Motor neuron (in vitro differentiated cells): ENCODE measurements at regions not wholly inside any gene's neighbourhood (a gene's known extent, or its start where the extent isn't known, plus 50 kb on each side); places are given as distances from the start of the nearest gene placed in this dataset.
"Not testable (repeated sequence)": the region's sequence is repeated elsewhere in the genome, so short reads cannot be mapped to it uniquely, and the experiment has no call there.

Source experiments
- ATAC-seq, 8 experiments: fragments of 200-7000 bp; cut with Tn5 transposase; replicated peaks in 6 of 8; 2 replicates each; pipeline ENCODE4 v1.8.0; 2021; ENCODE audit warnings: mild to moderate bottlenecking in 8 of 8, moderate library complexity in 8 of 8
- H3K27ac ChIP-seq, 2 donors: fragments of 250-450 bp; sonication (Bioruptor Pico); 2 replicates each; pipeline ENCODE4 v1.9.0; 2021; ENCODE audit warnings: antibody characterized with exemption in 2 of 2, mild to moderate bottlenecking in 2 of 2, moderate library complexity in 1 of 2
- H3K4me1 ChIP-seq, 2 donors: fragments of 250-450 bp; sonication (Bioruptor Pico); replicated peaks in 1 of 2; 2 replicates each; pipeline ENCODE4 v1.6.1; 2021; ENCODE audit warnings: antibody characterized with exemption in 2 of 2, mild to moderate bottlenecking in 2 of 2, moderate library complexity in 1 of 2
- H3K4me3 ChIP-seq, 5 donors: fragments of 250-450 bp; sonication (Bioruptor Pico); 2 replicates each; pipeline ENCODE4 v1.9.0; 2021; ENCODE audit warnings: antibody characterized with exemption in 5 of 5, mild to moderate bottlenecking in 5 of 5, moderate library complexity in 4 of 5
- WGBS, 10 experiments: fragments of 450-650 bp; shearing (Covaris generic); methylation state at CpG; one replicate each; pipeline ENCODE4 v1.0.0; 2022; 5-methylcytosine and 5-hydroxymethylcytosine counted together
- in situ Hi-C, 9 experiments: fragments of 400-800 bp; cut with MboI; loops; one replicate each; pipeline ENCODE4 v1.15.0; 2021; ENCODE audit warnings: low sequenced_read_pairs in 9 of 9, low pct_unique_long_range_greater_than_20kb in 2 of 9; ENCODE audit not compliant: unreplicated experiment in 9 of 9

GRCh38 chr11:86737230-86737629, 63.1 kb upstream of the PRSS23 start:
- no peak for ATAC-seq
- in situ Hi-C loops = no loop called here
- H3K27ac ChIP-seq = no peak overlapping the region
- H3K4me3 ChIP-seq = no peak overlapping the region
- peaks cover 10 to 13% of the 10 kb centered on the region in 2 donors for H3K4me1 ChIP-seq

GRCh38 chr11:86736291-86737143, 63.8 kb upstream of the PRSS23 start:
- ATAC-seq = no peak
- no peak overlapping the region for H3K4me3 ChIP-seq
- H3K27ac ChIP-seq = no peak overlapping the region
- in situ Hi-C loops = no loop called here
- WGBS, 10 experiments = 27 to 100% (median 90%) methylated on average over 1 to 9 of the region's 9 CpGs; no CpG with 5 or more reads in 1 of the 10 experiments
- peaks cover 10 to 13% of the 10 kb centered on the region in 2 donors for H3K4me1 ChIP-seq

GRCh38 chr11:86735451-86736290, 63.3 kb upstream of the ME3 start:
- peaks cover 4 to 5% of the 10 kb centered on the region in 2 donors for H3K4me1 ChIP-seq
- peak in 1 of 8 experiments; percentile 27 for ATAC-seq
- in situ Hi-C loops = no loop called here
- no peak overlapping the region for H3K27ac ChIP-seq
- WGBS, 10 experiments = 0 to 94% (median 77%) methylated on average over 1 to 3 of the region's 3 CpGs; no CpG with 5 or more reads in 4 of the 10 experiments
- H3K4me3 ChIP-seq = no peak overlapping the region

GRCh38 chr11:86732739-86733138, 60.3 kb upstream of the ME3 start:
- ATAC-seq, in situ Hi-C loops: not testable (repeated sequence)

GRCh38 chr11:86732286-86732685, 59.9 kb upstream of the ME3 start:
- no CpG with 5 or more reads among the region's 27 CpGs for WGBS, 10 experiments
- ATAC-seq, in situ Hi-C loops: not testable (repeated sequence)

More at GRCh38 chr11:86732739-86733138, 60.3 kb upstream of the ME3 start:
- not testable (repeated sequence) for H3K4me3 ChIP-seq, H3K27ac ChIP-seq, H3K4me1 ChIP-seq
- no CpG with 5 or more reads among the region's 1 CpG for WGBS, 10 experiments

GRCh38 chr11:86729576-86729975, 57.2 kb upstream of the ME3 start:
- 100% methylated on average over 1 of the region's 1 CpG; no CpG with 5 or more reads in 4 of the 10 experiments for WGBS, 10 experiments
- H3K4me1 ChIP-seq, ATAC-seq, H3K27ac ChIP-seq, H3K4me3 ChIP-seq, in situ Hi-C loops: not testable (repeated sequence)

More at GRCh38 chr11:86732286-86732685, 59.9 kb upstream of the ME3 start:
- not testable (repeated sequence) for H3K27ac ChIP-seq, H3K4me3 ChIP-seq, H3K4me1 ChIP-seq

GRCh38 chr11:86728562-86728961, 56.1 kb upstream of the ME3 start:
- H3K4me3 ChIP-seq = no peak overlapping the region
- in situ Hi-C loops = no loop called here
- H3K4me1 ChIP-seq = no peaks in the 10 kb centered on the region
- ATAC-seq = no peak
- no peak overlapping the region for H3K27ac ChIP-seq

- H3K27ac ChIP-seq = no peak overlapping the region
- no peak overlapping the region for H3K4me3 ChIP-seq
- H3K4me1 ChIP-seq = no peaks in the 10 kb centered on the region
- WGBS, 10 experiments = 36 to 100% (median 66%) methylated on average over 1 to 5 of the region's 5 CpGs; no CpG with 5 or more reads in 1 of the 10 experiments
- in situ Hi-C loops = no loop called here
- peak in 1 of 8 experiments; percentile 87 for ATAC-seq
Observed at GRCh38 chr11:86726770-86727504, 54.5 kb upstream of the ME3 start.

- in situ Hi-C loops = no loop called here
- ATAC-seq = no peak
- Histone ChIP-seq H3K27ac (no peak overlapping the region), H3K4me3 (no peak overlapping the region), H3K4me1 (no peaks in the 10 kb centered on the region)
- 81 to 100% (median 94%) methylated on average over 1 to 2 of the region's 2 CpGs; no CpG with 5 or more reads in 2 of the 10 experiments for WGBS, 10 experiments
Observed at GRCh38 chr11:86726118-86726753, 53.8 kb upstream of the ME3 start.

GRCh38 chr11:86724137-86724536, 51.7 kb upstream of the ME3 start:
- in situ Hi-C loops = no loop called here
- ATAC-seq = no peak

GRCh38 chr11:86723281-86723680, 50.9 kb upstream of the ME3 start:
- no peaks in the 10 kb centered on the region for H3K4me1 ChIP-seq
- no peak overlapping the region for H3K27ac ChIP-seq
- in situ Hi-C loops = no loop called here
- ATAC-seq = no peak
- no peak overlapping the region for H3K4me3 ChIP-seq
- 80 to 100% (median 93%) methylated on average over 1 of the region's 1 CpG for WGBS, 10 experiments

More at GRCh38 chr11:86724137-86724536, 51.7 kb upstream of the ME3 start:
- Histone ChIP-seq H3K4me3 (no peak overlapping the region), H3K27ac (no peak overlapping the region), H3K4me1 (no peaks in the 10 kb centered on the region)

GRCh38 chr11:86722748-86723147, 50.3 kb upstream of the ME3 start:
- no peak for ATAC-seq

More at GRCh38 chr11:86722748-86723147, 50.3 kb upstream of the ME3 start:
- H3K27ac ChIP-seq = no peak overlapping the region
- in situ Hi-C loops = no loop called here
- peaks cover 0 to 5% of the 10 kb centered on the region in 2 donors for H3K4me1 ChIP-seq
- no peak overlapping the region for H3K4me3 ChIP-seq
